GM12878 (cell line): ENCODE measurements at regions not wholly inside any gene's neighbourhood (a gene's known extent, or its start where the extent isn't known, plus 50 kb on each side); places are given as distances from the start of the nearest gene placed in this dataset.

Source experiments
- ATAC-seq: fragments of 200-7000 bp; cut with Tn5 transposase; 3 replicates; pipeline ENCODE4 v1.9.1; 2020; ENCODE audit warnings: mild to moderate bottlenecking, moderate library complexity
- BruUV-seq: library from RNA; stranded (reverse); fragments of 400-500 nt; replicated peaks from 2 replicates; lab custom pipeline; 2021; lab: Mats Ljungman, UMichigan
- CTCF ChIA-PET: fragments of 300-600 bp; sonication (Branson Sonifier 250); formaldehyde crosslinking; extraction: SDS; loops from one replicate; lab custom pipeline; 2021; ENCODE audit warnings: inconsistent platforms; lab: Yijun Ruan, JAX
- POLR2A ChIA-PET: fragments of 350-600 bp; formaldehyde crosslinking; extraction: SDS; loops from one replicate; lab custom pipeline; 2021; ENCODE audit warnings: inconsistent platforms; lab: Charles Lee
- RAD21 ChIA-PET: fragments of 300-600 bp; sonication (Branson Sonifier 250); formaldehyde crosslinking; loops from one replicate; lab custom pipeline; 2023; ENCODE audit warnings: antibody characterized with exemption; ENCODE audit not compliant: unreplicated experiment; lab: Charles Lee
- SMC1A ChIA-PET: fragments of 300-600 bp; sonication (Branson Sonifier 250); formaldehyde crosslinking; loops from one replicate; lab custom pipeline; 2023; ENCODE audit not compliant: unreplicated experiment, uncharacterized antibody; lab: Charles Lee
- DNase-seq: peaks from one replicate; pipeline ENCODE4 v3.0.0-alpha.2; 2011; ENCODE audit warnings: low read depth, low spot score
- FAIRE-seq: peaks from 3 replicates; lab custom pipeline; 2011; peaks lifted over from hg19 to GRCh38; lab: Jason Lieb, UNC
- H2AFZ ChIP-seq: 2 replicates; pipeline ENCODE4 v1.6.0; 2011; ENCODE audit warnings: low read depth, low read length, control low read depth; ENCODE audit not compliant: control insufficient read depth
- H3K27ac ChIP-seq: 2 replicates; pipeline ENCODE4 v1.5.1; 2011; ENCODE audit warnings: control low read depth; ENCODE audit not compliant: control insufficient read depth, insufficient read depth
- H3K27me3 ChIP-seq, 2 experiments: replicated peaks in 1 of 2; 2 replicates each; pipeline versions ENCODE4 v1.6.0 to v1.6.1; 2011; ENCODE audit warnings: low read length in 1 of 2; ENCODE audit not compliant: control insufficient read depth in 2 of 2, insufficient read depth in 2 of 2
- H3K36me3 ChIP-seq, 2 experiments: 2 replicates each; pipeline ENCODE4 v1.5.1; 2011; ENCODE audit warnings: low read length in 1 of 2; ENCODE audit not compliant: control insufficient read depth in 2 of 2, insufficient read depth in 2 of 2
- H3K4me1 ChIP-seq: 2 replicates; pipeline ENCODE4 v1.6.1; 2011; ENCODE audit warnings: mild to moderate bottlenecking, low read length, moderate library complexity, mixed read lengths; ENCODE audit not compliant: control insufficient read depth, insufficient read depth
- H3K4me2 ChIP-seq: 2 replicates; pipeline ENCODE4 v1.6.0; 2011; ENCODE audit warnings: control low read depth; ENCODE audit not compliant: control insufficient read depth, insufficient read depth
- H3K4me3 ChIP-seq: fragments of 200-600 bp; sonication (generic); 2 replicates; pipeline ENCODE4 v1.5.1; 2016
- H3K79me2 ChIP-seq: 2 replicates; pipeline ENCODE4 v1.6.0; 2011; ENCODE audit warnings: low read length; ENCODE audit not compliant: control insufficient read depth, insufficient read depth
- H3K9ac ChIP-seq: 2 replicates; pipeline ENCODE4 v1.8.0; 2011; ENCODE audit warnings: low read length, control low read depth, mixed read lengths; ENCODE audit not compliant: control insufficient read depth, insufficient read depth
- H3K9me3 ChIP-seq: replicated peaks from 3 replicates; pipeline ENCODE4 v1.5.1; 2011; ENCODE audit warnings: mild to moderate bottlenecking, low read length; ENCODE audit not compliant: control insufficient read depth, insufficient read depth
- H4K20me1 ChIP-seq: 2 replicates; pipeline ENCODE4 v1.6.0; 2011; ENCODE audit not compliant: control insufficient read depth, insufficient read depth
- BCL3 ChIP-seq: IDR thresholded peaks from 2 replicates; pipeline ENCODE4 v1.6.1; 2011; ENCODE audit warnings: borderline replicate concordance, low read depth, mild to moderate bottlenecking, moderate library complexity, low read length; ENCODE audit not compliant: insufficient read depth, poor library complexity, severe bottlenecking
- CREM ChIP-seq: IDR thresholded peaks from 2 replicates; pipeline ENCODE4 v1.6.1; 2014; ENCODE audit warnings: antibody characterized with exemption, low read depth
- DPF2 ChIP-seq: fragments of 450-650 bp; IDR thresholded peaks from 2 replicates; pipeline ENCODE4 v1.6.1; 2017; ENCODE audit warnings: mild to moderate bottlenecking
- KDM1A ChIP-seq: fragments of 200-600 bp; sonication (generic); IDR thresholded peaks from 2 replicates; pipeline ENCODE4 v1.6.1; 2016; ENCODE audit warnings: borderline replicate concordance
- MTA2 ChIP-seq: fragments of 450-650 bp; IDR thresholded peaks from 2 replicates; pipeline ENCODE4 v1.6.1; 2016; ENCODE audit warnings: low read depth, mild to moderate bottlenecking, moderate library complexity
- NFIC ChIP-seq: IDR thresholded peaks from 2 replicates; pipeline ENCODE4 v1.6.1; 2012; ENCODE audit warnings: low read depth, mild to moderate bottlenecking, inconsistent platforms, low read length, moderate library complexity
- PAX5 ChIP-seq: IDR thresholded peaks from 2 replicates; pipeline ENCODE4 v1.6.1; 2011; ENCODE audit warnings: low read depth, low read length, borderline replicate concordance
- RAD21 ChIP-seq: IDR thresholded peaks from 2 replicates; pipeline ENCODE4 v1.6.1; 2011; ENCODE audit warnings: mild to moderate bottlenecking, low read depth, low read length, moderate library complexity; ENCODE audit not compliant: insufficient read depth
- RBBP5 ChIP-seq: fragments of 200-600 bp; sonication (generic); conservative IDR thresholded peaks from 2 replicates; pipeline ENCODE4 v1.6.1; 2016
- SIX5 ChIP-seq: IDR thresholded peaks from 2 replicates; pipeline ENCODE4 v1.6.1; 2011; ENCODE audit warnings: mild to moderate bottlenecking, low read depth, low read length, moderate library complexity; ENCODE audit not compliant: severe bottlenecking
- USF1 ChIP-seq: IDR thresholded peaks from 2 replicates; pipeline ENCODE4 v1.6.1; 2011; ENCODE audit warnings: borderline replicate concordance, low read depth, mild to moderate bottlenecking, moderate library complexity, mixed read lengths, low read length; ENCODE audit not compliant: insufficient read depth; ENCODE audit errors: extremely low read length
- ZBTB33 ChIP-seq: fragments of 450-650 bp; IDR thresholded peaks from 2 replicates; pipeline ENCODE4 v1.6.1; 2017; ENCODE audit warnings: mild to moderate bottlenecking
- ZNF384 ChIP-seq: IDR thresholded peaks from 2 replicates; pipeline ENCODE4 v1.6.1; 2012; ENCODE audit warnings: low read depth, mild to moderate bottlenecking, low read length, improper control_type of control experiment, borderline replicate concordance
- WGBS: methylation state at CpG from one replicate; pipeline ENCODE4 v1.1.6; 2016; ENCODE audit warnings: low lambda C conversion rate; ENCODE audit not compliant: insufficient replicate concordance, insufficient coverage; ENCODE audit errors: missing lambda C conversion rate; 5-methylcytosine and 5-hydroxymethylcytosine counted together
- in situ Hi-C: fragments of 300-500 bp; cut with MboI; formaldehyde crosslinking; loops from 9 replicates; pipeline ENCODE4 v1.14.3; 2018; ENCODE audit warnings: mixed read lengths
- intact Hi-C: fragments of 100-400 bp; cut with micrococcal nuclease; formaldehyde crosslinking; loops from one replicate; pipeline ENCODE4 v1.14.2; 2022; ENCODE audit not compliant: unreplicated experiment

GRCh38 chr1:229897501-229897900 lies 169.5 kb upstream of the GALNT2 start:
- no peak for DNase-seq
- TF ChIP-seq KDM1A (no peak), SIX5 (no peak), CREM (no peak), ZBTB33 (no peak)
- TF ChIP-seq, all 136 proteins: peak for 0
- no peak overlapping the region for H3K4me2 ChIP-seq
- no peak overlapping the region for H2AFZ ChIP-seq
- RAD21 ChIA-PET = interaction anchor here (0.6 kb wide), 1 partner anchor 33 kb away, joined by 3 read pairs; no protein-coding TSS in a partner anchor
- no peak for FAIRE-seq
- intact Hi-C loops = no loop called here
- no peak for ATAC-seq
- CTCF ChIA-PET = interaction anchor here (1.8 kb wide), 1 partner anchor 48 kb away, joined by 6 read pairs; no protein-coding TSS in a partner anchor
- no peaks in the 10 kb centered on the region for H4K20me1 ChIP-seq
- SMC1A ChIA-PET = interaction anchor here (1.3 to 4.2 kb wide), 4 partner anchors 8 to 83 kb away, joined by 4 to 14 read pairs (median 7); no protein-coding TSS in a partner anchor
- H3K9me3 ChIP-seq = no peaks in the 10 kb centered on the region
- peaks cover 0 to 2% of the 10 kb centered on the region in 2 experiments; a peak in 1 of 4 replicates for H3K27me3 ChIP-seq
- H3K27ac ChIP-seq = no peak overlapping the region
- POLR2A ChIA-PET = no interaction called here
- WGBS = 40% methylated on average over 8 of the region's 8 CpGs
- H3K36me3 ChIP-seq = no peaks in the 10 kb centered on the region
- no TSS peak for BruUV-seq
- no peaks in the 10 kb centered on the region for H3K79me2 ChIP-seq
- no peaks in the 10 kb centered on the region for H3K4me1 ChIP-seq
- no peak overlapping the region for H3K4me3 ChIP-seq
- in situ Hi-C loops = no loop called here
- H3K9ac ChIP-seq = no peak overlapping the region

DNA sequence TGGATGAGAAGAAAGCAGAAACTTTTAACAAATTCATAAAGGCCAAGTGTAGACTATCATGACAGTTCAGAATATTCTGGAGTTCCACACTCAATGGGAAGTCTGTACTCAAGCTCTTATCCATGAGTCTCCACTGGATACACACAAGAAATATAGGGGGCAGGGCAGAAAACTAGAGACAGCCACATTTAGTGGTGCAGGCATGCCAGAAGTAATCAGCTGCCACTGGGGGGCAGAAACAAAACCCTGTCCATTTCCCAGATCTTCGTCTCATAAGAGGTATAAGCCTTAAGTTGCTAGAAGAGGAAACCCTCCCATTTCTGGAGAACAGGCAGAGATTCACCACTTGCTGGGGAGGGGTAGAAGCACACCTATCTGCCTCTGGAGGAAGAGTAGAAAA lies 166.8 kb upstream of the GALNT2 start:
- no peaks in the 10 kb centered on the region for H3K36me3 ChIP-seq
- H4K20me1 ChIP-seq = no peaks in the 10 kb centered on the region
- no peak overlapping the region for H3K4me3 ChIP-seq
- POLR2A ChIA-PET = no interaction called here
- no peaks in the 10 kb centered on the region for H3K79me2 ChIP-seq
- H3K9me3 ChIP-seq = no peaks in the 10 kb centered on the region
- FAIRE-seq = no peak
- H3K27me3 ChIP-seq = peaks cover 0 to 2% of the 10 kb centered on the region in 2 experiments; a peak in 1 of 4 replicates
- CTCF ChIA-PET = interaction anchor here (0.8 to 1.1 kb wide), 5 partner anchors 34 to 405 kb away, joined by 3 to 4 read pairs (median 3); no protein-coding TSS in a partner anchor
- WGBS = 0% methylated on average over 1 of the region's 1 CpG
- BruUV-seq = no TSS peak
- intact Hi-C loops (no loop called here), in situ Hi-C loops (no loop called here)
- DNase-seq = no peak
- SMC1A ChIA-PET = interaction anchor here (0.5 to 4.2 kb wide), 3 partner anchors 10 to 414 kb away, joined by 3 to 14 read pairs (median 3); no protein-coding TSS in a partner anchor
- H3K4me1 ChIP-seq = no peaks in the 10 kb centered on the region
- H3K9ac ChIP-seq = no peak overlapping the region
- TF ChIP-seq USF1 (no peak), PAX5 (no peak), MTA2 (no peak), ZNF384 (no peak), RBBP5 (no peak), BCL3 (no peak), RAD21 (no peak), DPF2 (no peak), NFIC (no peak)
- H2AFZ ChIP-seq = no peak overlapping the region
- no peak overlapping the region for H3K27ac ChIP-seq
- RAD21 ChIA-PET = no interaction called here
- no peak overlapping the region for H3K4me2 ChIP-seq
- ATAC-seq = no peak
